H54 (cell line): ENCODE measurements at regions not wholly inside any gene's neighbourhood (a gene's known extent, or its start where the extent isn't known, plus 50 kb on each side); places are given as distances from the start of the nearest gene placed in this dataset.

Experiments used
- DNase-seq: peaks from one replicate; pipeline ENCODE4 v3.0.0; 2011; ENCODE audit warnings: low spot score, mixed read lengths; ENCODE audit not compliant: insufficient read length
- FAIRE-seq: peaks from 3 replicates; lab custom pipeline; 2011; peaks lifted over from hg19 to GRCh38; lab: Jason Lieb, UNC
- POLR2A ChIP-seq: IDR thresholded peaks from 2 replicates; pipeline ENCODE4 v1.6.1; 2011; ENCODE audit warnings: low read depth, mild to moderate bottlenecking, low read length

DNA sequence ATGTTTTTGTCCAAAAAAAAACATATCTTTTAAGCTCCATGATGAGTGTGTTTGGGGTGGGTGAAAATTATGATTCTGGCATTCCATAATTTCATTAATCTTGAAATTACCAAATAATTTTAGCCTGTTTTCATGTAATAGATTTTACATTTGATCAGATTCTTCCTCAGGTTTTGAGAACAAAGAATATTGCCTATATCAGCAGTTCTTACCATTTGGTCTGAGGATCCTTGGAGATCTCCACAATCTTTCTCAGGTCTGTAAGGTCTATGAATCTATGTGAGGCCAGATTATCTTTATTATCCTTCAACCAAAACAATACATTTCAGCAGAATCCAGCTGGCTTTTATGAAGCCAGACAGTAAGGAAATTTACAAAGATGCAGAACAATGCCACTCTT is 373.3 kb upstream of the E2F7 start:
- TF ChIP-seq POLR2A = no peak
- DNase-seq (no peak), FAIRE-seq (no peak)

GRCh38 chr12:77437206-77437605 is 371.8 kb upstream of the E2F7 start:
- no peak for DNase-seq
- FAIRE-seq = no peak

DNA sequence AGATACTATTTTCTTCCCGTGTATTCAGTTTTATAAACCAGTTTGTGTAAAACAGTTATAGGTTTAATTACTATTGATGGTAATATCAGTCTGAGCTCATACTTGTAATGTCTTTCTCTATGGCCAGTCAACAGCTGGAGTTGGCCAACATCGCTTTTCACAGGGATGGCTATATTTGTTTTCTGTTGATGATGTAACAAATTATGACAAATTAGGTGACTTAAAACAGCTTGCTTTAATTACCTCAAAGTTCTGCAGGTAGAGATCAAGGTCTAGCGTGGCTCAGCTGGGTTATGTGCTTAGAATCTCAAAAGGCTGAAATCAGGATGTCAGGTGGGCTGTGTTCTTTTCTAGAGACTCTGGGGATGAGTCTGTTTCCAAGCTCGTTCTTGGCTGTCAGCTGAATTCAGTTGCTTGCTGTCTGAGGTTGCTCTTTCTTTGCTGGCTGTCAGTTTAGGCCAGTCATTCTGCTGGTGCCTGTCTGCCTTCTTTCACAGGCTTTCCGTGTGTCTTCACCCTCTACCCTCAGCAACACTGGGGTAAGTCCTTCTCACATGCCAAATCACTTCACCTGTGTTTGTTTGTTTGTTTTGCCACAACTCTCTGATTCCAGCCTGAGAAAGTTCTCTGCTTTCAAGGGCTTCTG is 370.2 kb upstream of the E2F7 start:
- TF ChIP-seq POLR2A = no peak
- FAIRE-seq = no peak

More at GRCh38 chr12:77437206-77437605, 371.8 kb upstream of the E2F7 start:
- no peak for TF ChIP-seq POLR2A

DNA sequence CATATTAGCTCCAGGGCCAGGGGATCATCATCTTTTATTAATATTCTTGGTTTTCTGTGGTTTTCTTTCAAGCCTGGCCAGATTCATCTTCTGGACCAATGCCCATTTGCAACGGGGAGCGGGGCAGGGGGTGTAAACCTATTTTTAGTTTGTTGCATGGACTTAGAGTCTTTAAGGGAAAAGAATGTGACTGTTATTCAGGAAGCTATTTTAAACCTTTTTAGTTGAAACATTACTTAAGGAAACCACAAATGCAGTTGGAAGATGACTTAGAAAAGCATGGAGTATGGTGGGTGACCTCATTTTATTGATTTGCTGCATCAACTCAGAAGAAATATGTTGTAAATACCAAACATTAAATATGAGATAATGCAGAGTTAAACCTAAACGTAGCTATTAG is 368.4 kb upstream of the E2F7 start:
- TF ChIP-seq POLR2A = no peak
- no peak for DNase-seq
- FAIRE-seq = no peak

More for the DNA sequence above, 370.2 kb upstream of the E2F7 start:
- DNase-seq = no peak

DNA sequence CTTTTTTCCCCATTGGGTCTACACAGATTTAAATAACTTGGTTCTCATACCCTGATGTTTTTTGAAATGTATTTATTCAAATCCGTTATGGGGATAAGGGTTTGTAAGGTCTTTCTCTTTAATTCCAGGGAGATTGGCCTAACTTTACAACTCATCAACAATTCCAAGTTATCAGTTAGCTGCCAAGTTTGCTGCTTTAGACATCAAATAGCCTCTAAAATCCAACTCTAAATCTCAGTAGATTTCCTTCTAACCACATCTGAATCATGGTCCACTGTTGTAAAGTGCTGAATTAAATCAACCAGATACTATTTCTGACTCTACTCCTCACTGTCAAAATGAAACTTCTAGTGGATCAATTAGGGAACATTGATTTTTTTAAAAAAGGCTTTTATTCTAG is 364.1 kb upstream of the E2F7 start:
- no peak for DNase-seq
- no peak for TF ChIP-seq POLR2A
- FAIRE-seq = no peak

GRCh38 chr12:77421152-77421551 is 355.8 kb upstream of the E2F7 start:
- no peak for TF ChIP-seq POLR2A
- DNase-seq = no peak
- no peak for FAIRE-seq

DNA sequence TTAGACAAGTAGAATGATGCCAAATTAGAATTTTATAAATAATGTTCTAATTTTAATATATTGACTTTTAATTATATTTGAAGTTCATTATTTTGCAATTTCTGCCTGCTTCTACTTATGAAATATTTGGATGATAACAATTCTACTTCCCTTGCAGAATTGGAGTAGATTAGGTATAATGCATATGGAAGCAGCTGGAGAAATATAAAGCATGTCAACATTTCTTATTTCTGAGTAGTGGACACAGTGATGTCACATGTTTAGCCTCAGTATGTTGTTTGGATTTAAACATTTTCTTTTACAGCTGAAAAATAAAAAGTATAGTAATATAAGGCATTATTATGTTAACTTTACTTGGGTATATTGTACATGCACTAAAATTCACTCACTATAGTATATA is 344.2 kb upstream of the E2F7 start:
- no peak for FAIRE-seq
- no peak for TF ChIP-seq POLR2A
- DNase-seq = no peak

DNA sequence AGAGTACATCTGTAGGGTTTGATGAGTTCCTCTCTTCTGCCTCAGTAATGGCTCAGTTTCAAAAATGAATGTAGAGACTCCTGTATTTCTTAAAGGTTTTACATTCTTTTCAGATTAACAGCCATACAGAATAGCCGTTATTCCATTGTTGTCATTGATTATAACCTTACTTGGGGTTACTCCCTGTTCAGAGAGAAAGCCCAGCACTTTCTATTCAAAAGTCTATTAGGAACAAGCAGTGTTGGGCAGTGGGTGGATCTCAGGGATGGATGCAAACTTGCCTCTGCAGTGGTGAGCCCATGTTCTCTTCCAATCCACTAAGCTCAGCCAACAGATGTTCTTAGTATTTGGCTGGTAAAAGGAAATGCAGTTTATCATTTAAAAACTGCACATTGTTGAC is 342.6 kb upstream of the E2F7 start:
- no peak for DNase-seq
- no peak for FAIRE-seq
- no peak for TF ChIP-seq POLR2A

GRCh38 chr12:77406219-77406905 is 341.0 kb upstream of the E2F7 start:
- TF ChIP-seq POLR2A = no peak
- DNase-seq = no peak
- no peak for FAIRE-seq

DNA sequence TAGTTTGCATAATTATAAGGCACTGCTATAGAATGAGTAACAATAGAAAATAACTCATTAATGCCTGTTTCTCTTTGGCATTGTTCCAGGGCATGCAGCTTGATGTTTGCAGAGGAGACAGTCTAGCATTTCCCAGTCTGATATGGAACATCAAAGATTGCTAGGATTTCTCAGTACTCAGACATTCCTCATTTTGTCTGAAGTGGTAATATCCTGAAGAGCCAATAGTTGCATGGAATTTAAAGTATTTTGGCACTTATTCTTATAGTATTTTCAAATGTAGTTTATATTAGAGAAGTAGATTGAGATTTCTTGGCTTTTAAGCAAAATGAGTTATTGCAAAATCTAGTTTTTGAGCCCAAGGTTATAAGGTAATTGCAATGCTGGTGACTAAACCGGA is 337.3 kb upstream of the E2F7 start:
- DNase-seq (no peak), FAIRE-seq (no peak)
- TF ChIP-seq POLR2A = no peak

- no peak for FAIRE-seq
Observed at GRCh38 chr12:77401770-77402081, 336.4 kb upstream of the E2F7 start.

DNA sequence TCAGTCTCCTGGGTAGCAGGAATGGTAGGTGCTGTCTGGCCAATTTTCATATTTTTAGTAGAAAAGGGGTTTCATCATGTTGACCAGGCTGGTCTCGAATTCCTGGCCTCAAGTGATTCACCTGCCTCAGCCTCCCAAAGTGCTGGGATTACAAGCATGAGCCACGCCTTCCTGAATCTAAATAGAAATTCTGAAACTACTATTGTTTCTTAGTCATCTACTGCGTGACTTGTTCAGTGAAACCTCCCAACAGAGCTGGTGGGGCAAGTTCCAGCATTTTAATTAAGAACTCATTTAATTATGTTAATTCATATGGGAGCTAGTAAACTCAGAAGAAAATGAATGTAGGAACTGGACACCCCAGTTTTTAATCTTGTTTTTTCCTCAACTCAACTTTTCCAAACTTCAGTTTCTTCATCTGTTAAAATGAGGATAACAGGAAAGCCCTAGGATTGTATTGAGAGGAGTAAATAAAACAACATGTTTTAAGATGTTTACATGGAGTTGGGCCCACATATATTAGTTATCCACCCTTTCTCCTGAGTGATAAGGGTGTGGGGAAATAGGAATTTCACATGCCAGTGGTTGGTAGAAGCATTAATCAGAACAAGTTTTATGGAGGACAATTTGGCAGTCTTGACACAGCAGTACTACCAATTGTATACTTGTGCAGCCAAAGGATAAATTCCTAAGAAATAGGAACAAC is 335.8 kb upstream of the E2F7 start:
- FAIRE-seq (no peak), DNase-seq (no peak)
- TF ChIP-seq POLR2A = no peak

More at GRCh38 chr12:77401770-77402081, 336.4 kb upstream of the E2F7 start:
- DNase-seq = no peak
- TF ChIP-seq POLR2A = no peak

DNA sequence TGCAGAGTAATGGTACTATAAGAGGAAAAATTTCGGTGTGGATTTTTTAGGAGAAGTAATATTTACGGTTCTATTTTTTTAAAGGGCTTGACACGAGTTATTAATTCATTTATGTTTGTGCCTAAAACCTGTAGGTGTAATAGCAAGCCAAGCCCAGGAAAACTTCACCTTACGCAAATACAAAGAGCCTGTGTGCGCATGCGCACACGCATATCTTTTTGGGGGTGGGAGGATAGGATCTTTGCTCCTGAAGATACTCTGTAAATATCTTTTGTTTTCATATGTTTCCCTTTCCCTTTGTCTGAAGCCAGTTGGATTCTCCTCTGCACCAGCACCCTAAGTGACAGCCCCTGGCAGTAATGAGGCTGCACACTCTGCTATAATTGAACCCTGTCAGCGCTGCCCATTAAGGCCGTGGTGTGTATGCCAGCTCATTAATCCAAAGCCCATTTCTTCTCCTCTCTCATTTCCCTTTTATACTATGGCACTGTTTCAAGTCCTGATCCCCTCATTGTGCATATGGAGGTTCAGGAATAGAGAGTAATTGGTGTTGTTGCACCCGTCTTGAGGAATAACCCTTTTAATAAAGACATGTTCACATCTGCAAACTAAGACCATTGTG is 327.2 kb upstream of the E2F7 start:
- DNase-seq (no peak), FAIRE-seq (no peak)

More for the DNA sequence above, 327.2 kb upstream of the E2F7 start:
- TF ChIP-seq POLR2A = no peak
